ENCODE measurements at regions not wholly inside any gene's neighbourhood (a gene's known extent, or its start where the extent isn't known, plus 50 kb on each side); places are given as distances from the start of the nearest gene placed in this dataset.

- no peak for DNase-seq (ENCODE audit: low spot score)
Observed at GRCh38 chr10:44024356-44025116, 360.4 kb downstream of the CXCL12 start.

- no peak for DNase-seq (ENCODE audit: low spot score)
Observed at GRCh38 chr10:44023517-44023916, 361.4 kb downstream of the CXCL12 start.

- no peak for DNase-seq (ENCODE audit: low spot score)
Observed at GRCh38 chr10:44022203-44022602, 362.7 kb downstream of the CXCL12 start.

- DNase-seq (ENCODE audit: low spot score), result no peak
Observed at GRCh38 chr10:44020322-44021111, 364.4 kb downstream of the CXCL12 start.

- no peak for DNase-seq (ENCODE audit: low spot score)
Observed at GRCh38 chr10:44017483-44018145, 367.3 kb downstream of the CXCL12 start.

GRCh38 chr10:44016589-44017482 lies 368.1 kb downstream of the CXCL12 start:
- DNase-seq (ENCODE audit: low spot score), result no peak

GRCh38 chr10:44015702-44016500 lies 367.2 kb upstream of the ZNF32 start:
- DNase-seq (ENCODE audit: low spot score), result no peak

GRCh38 chr10:44014644-44015250 lies 366.1 kb upstream of the ZNF32 start:
- no peak for DNase-seq (ENCODE audit: low spot score)

GRCh38 chr10:44013981-44014380 lies 365.3 kb upstream of the ZNF32 start:
- DNase-seq (ENCODE audit: low spot score), result no peak

GRCh38 chr10:44012921-44013320 lies 364.2 kb upstream of the ZNF32 start:
- no peak for DNase-seq (ENCODE audit: low spot score)

- DNase-seq (ENCODE audit: low spot score), result no peak
Observed at GRCh38 chr10:44011603-44011981, 362.9 kb upstream of the ZNF32 start.

GRCh38 chr10:44010873-44011602 lies 362.4 kb upstream of the ZNF32 start:
- no peak for DNase-seq (ENCODE audit: low spot score)

- DNase-seq (ENCODE audit: low spot score), result no peak
Observed at GRCh38 chr10:44009891-44010632, 361.4 kb upstream of the ZNF32 start.

- no peak for DNase-seq (ENCODE audit: low spot score)
Observed at GRCh38 chr10:44008917-44009709, 360.4 kb upstream of the ZNF32 start.

- DNase-seq (ENCODE audit: low spot score), result no peak
Observed at GRCh38 chr10:44008270-44008916, 359.7 kb upstream of the ZNF32 start.

GRCh38 chr10:44006771-44007170 lies 358.1 kb upstream of the ZNF32 start:
- no peak for DNase-seq (ENCODE audit: low spot score)

GRCh38 chr10:44005788-44006099 lies 357.1 kb upstream of the ZNF32 start:
- DNase-seq (ENCODE audit: low spot score), result no peak
